ENCODE measurements at regions not wholly inside any gene's neighbourhood (a gene's known extent, or its start where the extent isn't known, plus 50 kb on each side); places are given as distances from the start of the nearest gene placed in this dataset.
A peak's percentile ranks its signal among the peaks of the same experiment; 100 is the strongest.

DNA sequence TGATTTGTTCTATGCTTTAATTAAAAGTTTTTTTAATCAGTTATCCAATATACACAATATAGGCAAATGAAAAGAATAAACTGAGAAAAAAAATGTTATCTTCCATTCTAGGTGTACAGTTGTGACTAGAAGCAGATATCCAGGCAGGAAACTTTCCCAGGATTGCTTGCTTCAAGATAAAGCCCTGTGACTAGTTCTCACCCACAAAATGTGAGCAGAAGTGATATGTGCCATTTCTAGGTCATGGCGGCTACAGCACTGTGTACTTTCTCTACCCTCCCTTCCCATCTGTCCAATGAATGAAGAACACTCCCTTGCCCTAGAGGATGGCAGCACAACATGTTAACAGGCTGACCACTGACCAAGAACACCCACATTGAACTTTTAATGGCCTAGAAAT, 110.5 kb upstream of the STT3B start:
- no peak overlapping the region for H4K8ac ChIP-seq (ENCODE audit: low read depth, low read length)
- H3K27ac ChIP-seq (ENCODE audit: low read depth, low read length), result no peak overlapping the region
- H3K4me1 ChIP-seq (ENCODE audit: control insufficient read depth in 1 of 2, insufficient read depth in 2 of 2, low read length in 2 of 2), result peaks cover 0 to 3% of the 10 kb centered on the region in 2 experiments
- H3K4me3 ChIP-seq (ENCODE audit: low read depth, low read length), result no peak overlapping the region
- H3K4me2 ChIP-seq (ENCODE audit: low read length), result no peak overlapping the region
- no peak for DNase-seq
- H3K23ac ChIP-seq (ENCODE audit: low read length), result no peak overlapping the region
- no CpG with 5 or more reads among the region's 1 CpG for WGBS (ENCODE audit: extremely low coverage, insufficient coverage, insufficient read length)
- H2AFZ ChIP-seq (ENCODE audit: insufficient read depth, low read length, poor library complexity), result no peak overlapping the region
- H3K9ac ChIP-seq (ENCODE audit: low read length), result no peak overlapping the region
- H3K27me3 ChIP-seq (ENCODE audit: insufficient read depth, low read length), result no peaks in the 10 kb centered on the region
- peak overlapping the region; percentile 42 for H3K14ac ChIP-seq (ENCODE audit: low read length)
- no peak overlapping the region for H3K18ac ChIP-seq (ENCODE audit: low read length)
- H4K12ac ChIP-seq (ENCODE audit: low read depth, low read length), result no peak overlapping the region
- H3K9me3 ChIP-seq (ENCODE audit: insufficient read depth, low read depth, low read length), result no peaks in the 10 kb centered on the region
- no peak overlapping the region for H3K4ac ChIP-seq (ENCODE audit: low read depth, low read length)
- peak overlapping the region; percentile 51 for H2BK120ac ChIP-seq (ENCODE audit: insufficient read depth, low read length, poor library complexity)
- no peak overlapping the region for H4K91ac ChIP-seq (ENCODE audit: low read depth, low read length)
- no peaks in the 10 kb centered on the region for H3K36me3 ChIP-seq (ENCODE audit: control insufficient read depth in 1 of 2, insufficient read depth in 2 of 2, low read length in 2 of 2)
- peak overlapping the region; percentile 42 for H2AK5ac ChIP-seq (ENCODE audit: low read length)
- H2BK12ac ChIP-seq (ENCODE audit: low read length), result no peak overlapping the region
- no peak overlapping the region for H2BK5ac ChIP-seq (ENCODE audit: low read depth, low read length, poor library complexity)
- peaks cover 2% of the 10 kb centered on the region for H3K79me1 ChIP-seq (ENCODE audit: low read length)
- H3K79me2 ChIP-seq (ENCODE audit: control insufficient read depth, insufficient read depth, low read length, poor library complexity), result no peaks in the 10 kb centered on the region

DNA sequence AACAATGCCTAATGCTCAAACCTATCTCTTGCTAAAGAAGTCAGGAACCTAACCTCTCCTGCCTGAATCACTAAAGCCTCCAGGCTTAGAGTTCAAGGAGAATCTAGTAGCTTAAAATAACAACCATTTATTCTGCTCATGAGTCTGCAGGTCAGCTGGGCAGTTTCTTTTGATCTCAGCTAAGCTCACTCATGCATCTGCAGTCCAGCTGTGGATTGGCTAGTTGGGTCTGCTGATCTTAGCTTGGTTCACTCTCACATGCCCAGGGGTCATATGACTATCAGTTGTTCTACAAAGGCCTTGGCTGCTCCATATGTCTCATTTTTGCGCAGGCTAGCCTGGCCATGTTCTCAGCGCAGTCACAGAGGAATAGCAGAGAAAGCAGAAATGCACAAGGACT, 109.2 kb upstream of the STT3B start:
- no CpG with 5 or more reads among the region's 2 CpGs for WGBS (ENCODE audit: extremely low coverage, insufficient coverage, insufficient read length)
- Histone ChIP-seq H2BK120ac (ENCODE audit: insufficient read depth, low read length, poor library complexity) (no peak overlapping the region), H3K79me1 (ENCODE audit: low read length) (peaks cover 2% of the 10 kb centered on the region), H3K27me3 (ENCODE audit: insufficient read depth, low read length) (no peaks in the 10 kb centered on the region), H3K79me2 (ENCODE audit: control insufficient read depth, insufficient read depth, low read length, poor library complexity) (no peaks in the 10 kb centered on the region), H3K27ac (ENCODE audit: low read depth, low read length) (no peak overlapping the region), H3K36me3 (ENCODE audit: control insufficient read depth in 1 of 2, insufficient read depth in 2 of 2, low read length in 2 of 2) (no peaks in the 10 kb centered on the region), H3K4ac (ENCODE audit: low read depth, low read length) (no peak overlapping the region), H2AFZ (ENCODE audit: insufficient read depth, low read length, poor library complexity) (no peak overlapping the region), H3K9me3 (ENCODE audit: insufficient read depth, low read depth, low read length) (no peaks in the 10 kb centered on the region), H2BK5ac (ENCODE audit: low read depth, low read length, poor library complexity) (no peak overlapping the region), H3K18ac (ENCODE audit: low read length) (no peak overlapping the region), H3K9ac (ENCODE audit: low read length) (no peak overlapping the region), H2AK5ac (ENCODE audit: low read length) (no peak overlapping the region), H4K91ac (ENCODE audit: low read depth, low read length) (no peak overlapping the region), H3K4me3 (ENCODE audit: low read depth, low read length) (no peak overlapping the region), H3K23ac (ENCODE audit: low read length) (no peak overlapping the region), H4K8ac (ENCODE audit: low read depth, low read length) (no peak overlapping the region), H2BK12ac (ENCODE audit: low read length) (no peak overlapping the region), H3K14ac (ENCODE audit: low read length) (no peak overlapping the region), H3K4me1 (ENCODE audit: control insufficient read depth in 1 of 2, insufficient read depth in 2 of 2, low read length in 2 of 2) (peaks cover 0 to 3% of the 10 kb centered on the region in 2 experiments), H3K4me2 (ENCODE audit: low read length) (no peak overlapping the region), H4K12ac (ENCODE audit: low read depth, low read length) (no peak overlapping the region)
- DNase-seq, result peak; percentile 36 to 38

DNA sequence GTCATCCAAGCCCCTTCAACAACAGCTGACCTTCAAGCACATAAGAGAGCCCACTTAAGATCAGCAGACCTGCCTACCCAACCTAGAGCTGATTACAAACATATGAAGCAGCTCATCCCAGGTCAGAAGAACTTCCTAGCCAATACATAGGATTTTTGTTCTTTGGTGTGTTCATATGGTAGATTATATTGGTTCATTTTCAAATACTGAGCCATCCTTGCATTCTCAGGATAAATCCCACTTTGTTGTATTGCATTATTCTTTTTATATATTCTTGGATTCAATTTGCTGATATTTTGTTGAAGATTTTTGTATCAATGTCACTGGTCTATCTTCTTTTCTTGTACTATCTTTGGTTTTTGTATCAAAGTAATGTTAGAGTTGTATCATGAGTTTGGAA, 107.3 kb upstream of the STT3B start:
- Histone ChIP-seq H3K14ac (ENCODE audit: low read length) (no peak overlapping the region), H3K27me3 (ENCODE audit: insufficient read depth, low read length) (no peaks in the 10 kb centered on the region), H2BK12ac (ENCODE audit: low read length) (no peak overlapping the region), H3K18ac (ENCODE audit: low read length) (no peak overlapping the region), H2BK5ac (ENCODE audit: low read depth, low read length, poor library complexity) (no peak overlapping the region), H4K12ac (ENCODE audit: low read depth, low read length) (no peak overlapping the region), H3K79me2 (ENCODE audit: control insufficient read depth, insufficient read depth, low read length, poor library complexity) (no peaks in the 10 kb centered on the region), H2BK120ac (ENCODE audit: insufficient read depth, low read length, poor library complexity) (no peak overlapping the region), H3K4me3 (ENCODE audit: low read depth, low read length) (no peak overlapping the region), H3K4me2 (ENCODE audit: low read length) (no peak overlapping the region), H3K9me3 (ENCODE audit: insufficient read depth, low read depth, low read length) (no peaks in the 10 kb centered on the region), H3K9ac (ENCODE audit: low read length) (no peak overlapping the region), H3K23ac (ENCODE audit: low read length) (no peak overlapping the region), H2AK5ac (ENCODE audit: low read length) (no peak overlapping the region), H4K8ac (ENCODE audit: low read depth, low read length) (no peak overlapping the region), H3K27ac (ENCODE audit: low read depth, low read length) (no peak overlapping the region), H2AFZ (ENCODE audit: insufficient read depth, low read length, poor library complexity) (no peak overlapping the region), H3K4ac (ENCODE audit: low read depth, low read length) (no peak overlapping the region), H3K79me1 (ENCODE audit: low read length) (peaks cover 2% of the 10 kb centered on the region), H3K36me3 (ENCODE audit: control insufficient read depth in 1 of 2, insufficient read depth in 2 of 2, low read length in 2 of 2) (no peaks in the 10 kb centered on the region), H3K4me1 (ENCODE audit: control insufficient read depth in 1 of 2, insufficient read depth in 2 of 2, low read length in 2 of 2) (peaks cover 0 to 3% of the 10 kb centered on the region in 2 experiments), H4K91ac (ENCODE audit: low read depth, low read length) (no peak overlapping the region)
- no peak for DNase-seq

DNA sequence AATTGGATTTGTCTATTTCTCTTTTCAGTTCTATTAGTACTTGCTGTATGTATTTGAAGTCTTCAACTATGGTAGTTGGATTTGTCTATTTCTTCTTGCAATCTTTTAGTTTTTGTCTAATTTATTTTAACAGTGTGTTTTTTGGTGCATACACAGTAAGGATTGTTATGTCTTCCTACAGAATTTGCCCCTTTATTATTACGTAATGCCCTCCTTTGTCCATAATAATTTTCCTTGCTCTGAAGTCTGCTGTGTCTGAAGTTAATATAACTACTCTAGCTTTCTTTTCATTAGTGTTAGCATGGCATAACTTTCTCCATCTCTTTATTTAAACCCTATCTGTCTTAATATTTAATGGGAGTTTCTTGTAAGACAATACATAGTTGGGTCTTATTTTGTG, 105.1 kb upstream of the STT3B start:
- H3K4me1 ChIP-seq (ENCODE audit: control insufficient read depth in 1 of 2, insufficient read depth in 2 of 2, low read length in 2 of 2), result peaks cover 0 to 3% of the 10 kb centered on the region in 2 experiments
- DNase-seq, result no peak

More for the DNA sequence above, 105.1 kb upstream of the STT3B start:
- no peak overlapping the region for H4K12ac ChIP-seq (ENCODE audit: low read depth, low read length)
- no peak overlapping the region for H3K4ac ChIP-seq (ENCODE audit: low read depth, low read length)
- H3K27ac ChIP-seq (ENCODE audit: low read depth, low read length), result no peak overlapping the region
- H3K36me3 ChIP-seq (ENCODE audit: control insufficient read depth in 1 of 2, insufficient read depth in 2 of 2, low read length in 2 of 2), result no peaks in the 10 kb centered on the region
- H3K14ac ChIP-seq (ENCODE audit: low read length), result no peak overlapping the region
- H2AFZ ChIP-seq (ENCODE audit: insufficient read depth, low read length, poor library complexity), result no peak overlapping the region
- no peak overlapping the region for H2BK12ac ChIP-seq (ENCODE audit: low read length)
- no peaks in the 10 kb centered on the region for H3K27me3 ChIP-seq (ENCODE audit: insufficient read depth, low read length)
- H2BK5ac ChIP-seq (ENCODE audit: low read depth, low read length, poor library complexity), result no peak overlapping the region
- no peaks in the 10 kb centered on the region for H3K79me2 ChIP-seq (ENCODE audit: control insufficient read depth, insufficient read depth, low read length, poor library complexity)
- H3K23ac ChIP-seq (ENCODE audit: low read length), result no peak overlapping the region
- no peak overlapping the region for H3K4me2 ChIP-seq (ENCODE audit: low read length)
- H4K8ac ChIP-seq (ENCODE audit: low read depth, low read length), result no peak overlapping the region
- no peak overlapping the region for H2BK120ac ChIP-seq (ENCODE audit: insufficient read depth, low read length, poor library complexity)
- no peak overlapping the region for H2AK5ac ChIP-seq (ENCODE audit: low read length)
- H3K9ac ChIP-seq (ENCODE audit: low read length), result no peak overlapping the region
- no peak overlapping the region for H3K4me3 ChIP-seq (ENCODE audit: low read depth, low read length)
- H3K9me3 ChIP-seq (ENCODE audit: insufficient read depth, low read depth, low read length), result no peaks in the 10 kb centered on the region
- H3K79me1 ChIP-seq (ENCODE audit: low read length), result no peaks in the 10 kb centered on the region
- WGBS (ENCODE audit: extremely low coverage, insufficient coverage, insufficient read length), result no CpG with 5 or more reads among the region's 1 CpG
- no peak overlapping the region for H4K91ac ChIP-seq (ENCODE audit: low read depth, low read length)
- no peak overlapping the region for H3K18ac ChIP-seq (ENCODE audit: low read length)

Measured in trophoblast cell (in vitro differentiated cells and primary cell).